HEK293 (cell line): ENCODE measurements at regions not wholly inside any gene's neighbourhood (a gene's known extent, or its start where the extent isn't known, plus 50 kb on each side); places are given as distances from the start of the nearest gene placed in this dataset.

Experiments used
- CTCF ChIA-PET: fragments of 350-600 bp; formaldehyde crosslinking; extraction: SDS; loops from one replicate; lab custom pipeline; 2021; ENCODE audit warnings: antibody characterized with exemption; lab: Yijun Ruan, JAX
- POLR2A ChIA-PET: fragments of 300-600 bp; formaldehyde crosslinking; extraction: SDS; loops from one replicate; lab custom pipeline; 2020; ENCODE audit warnings: antibody characterized with exemption, inconsistent platforms; lab: Yijun Ruan, JAX
- H3K27ac ChIP-seq: fragments of 200-500 bp; sonication (Bioruptor generic); 2 replicates; pipeline ENCODE4 v1.5.1; 2014; ENCODE audit warnings: low read depth, low read length, control low read depth, inconsistent platforms; ENCODE audit errors: extremely low read depth
- H3K36me3 ChIP-seq, 2 experiments: fragments of 200-500 bp in 1 of 2; sonication (Bioruptor generic) in 1 of 2; 1 replicate in 1 of 2; 2 replicates in 1 of 2; pipeline ENCODE4 v1.5.1; 2014 to 2017; ENCODE audit warnings: inconsistent platforms in 2 of 2, low read length in 2 of 2; ENCODE audit not compliant: control insufficient read depth in 2 of 2, insufficient read depth in 1 of 2
- H3K4me1 ChIP-seq: fragments of 200-500 bp; sonication (Bioruptor generic); 2 replicates; pipeline ENCODE4 v1.5.1; 2014; ENCODE audit warnings: mild to moderate bottlenecking, low read length, inconsistent platforms; ENCODE audit not compliant: control insufficient read depth, insufficient read depth
- H3K4me3 ChIP-seq: 2 replicates; pipeline ENCODE4 v1.5.1; 2011; ENCODE audit warnings: low read depth, mild to moderate bottlenecking, control low read depth, low read length, moderate library complexity
- H3K9me3 ChIP-seq: fragments of 200-500 bp; sonication (Bioruptor generic); 2 replicates; pipeline ENCODE4 v1.5.1; 2014; ENCODE audit warnings: low read depth, low read length, inconsistent platforms; ENCODE audit not compliant: control insufficient read depth, insufficient read depth
- BCL11B ChIP-seq: fragments of 450-650 bp; formaldehyde crosslinking; IDR thresholded peaks from 2 replicates; pipeline ENCODE4 v1.5.1; 2016; ENCODE audit warnings: low read depth, missing biosample characterization, missing genetic modification characterization
- FEZF1 ChIP-seq: fragments of 450-650 bp; formaldehyde crosslinking; IDR thresholded peaks from 2 replicates; pipeline ENCODE4 v1.5.1; 2016; ENCODE audit warnings: missing biosample characterization, missing genetic modification characterization
- KLF1 ChIP-seq: fragments of 450-650 bp; formaldehyde crosslinking; IDR thresholded peaks from 2 replicates; pipeline ENCODE4 v1.5.1; 2016; ENCODE audit warnings: missing biosample characterization, missing genetic modification characterization
- KLF16 ChIP-seq: fragments of 450-650 bp; formaldehyde crosslinking; IDR thresholded peaks from 2 replicates; pipeline ENCODE4 v1.5.1; 2017; ENCODE audit warnings: missing biosample characterization, missing genetic modification characterization
- KLF8 ChIP-seq: fragments of 450-650 bp; formaldehyde crosslinking; IDR thresholded peaks from 2 replicates; pipeline ENCODE4 v1.5.1; 2016; ENCODE audit warnings: missing biosample characterization, missing genetic modification characterization
- MEIS1 ChIP-seq: sonication (generic); formaldehyde crosslinking; IDR thresholded peaks from 2 replicates; pipeline ENCODE4 v1.8.1; 2022; ENCODE audit warnings: missing genetic modification reagents, mild to moderate bottlenecking, borderline replicate concordance
- SALL2 ChIP-seq: fragments of 450-650 bp; formaldehyde crosslinking; IDR thresholded peaks from 2 replicates; pipeline ENCODE4 v1.5.0; 2017; ENCODE audit warnings: missing biosample characterization, mild to moderate bottlenecking, missing genetic modification characterization, borderline replicate concordance
- SP3 ChIP-seq: fragments of 450-650 bp; formaldehyde crosslinking; IDR thresholded peaks from 2 replicates; pipeline ENCODE4 v1.5.1; 2016; ENCODE audit warnings: missing biosample characterization, missing genetic modification characterization
- SP7 ChIP-seq: fragments of 450-650 bp; formaldehyde crosslinking; IDR thresholded peaks from 2 replicates; pipeline ENCODE4 v1.5.1; 2016; ENCODE audit warnings: missing biosample characterization, missing genetic modification characterization
- ZIC2 ChIP-seq: fragments of 450-650 bp; formaldehyde crosslinking; IDR thresholded peaks from 2 replicates; pipeline ENCODE4 v1.5.1; 2016; ENCODE audit warnings: missing biosample characterization, missing genetic modification characterization
- ZNF133 ChIP-seq: fragments of 450-650 bp; formaldehyde crosslinking; IDR thresholded peaks from 2 replicates; pipeline ENCODE4 v1.5.1; 2016; ENCODE audit warnings: missing biosample characterization, missing genetic modification characterization
- ZNF146 ChIP-seq: fragments of 450-650 bp; formaldehyde crosslinking; IDR thresholded peaks from 2 replicates; pipeline ENCODE4 v1.5.1; 2016; ENCODE audit warnings: missing biosample characterization, missing genetic modification characterization
- ZNF16 ChIP-seq: fragments of 450-650 bp; formaldehyde crosslinking; IDR thresholded peaks from 2 replicates; pipeline ENCODE4 v1.5.1; 2016; ENCODE audit warnings: low read depth, missing biosample characterization, missing genetic modification characterization
- ZNF223 ChIP-seq: fragments of 450-650 bp; formaldehyde crosslinking; IDR thresholded peaks from 2 replicates; pipeline ENCODE4 v1.5.1; 2016; ENCODE audit warnings: missing biosample characterization, missing genetic modification characterization
- ZNF366 ChIP-seq: fragments of 450-650 bp; formaldehyde crosslinking; conservative IDR thresholded peaks from 2 replicates; pipeline ENCODE4 v1.5.1; 2016; ENCODE audit warnings: missing biosample characterization, missing genetic modification characterization
- ZNF473 ChIP-seq: fragments of 450-650 bp; formaldehyde crosslinking; IDR thresholded peaks from 2 replicates; pipeline ENCODE4 v1.5.1; 2017; ENCODE audit warnings: missing biosample characterization, missing genetic modification characterization
- ZNF558 ChIP-seq: fragments of 450-650 bp; formaldehyde crosslinking; IDR thresholded peaks from 2 replicates; pipeline ENCODE4 v1.5.1; 2016; ENCODE audit warnings: missing biosample characterization, missing genetic modification characterization
- ZNF621 ChIP-seq: fragments of 450-650 bp; formaldehyde crosslinking; IDR thresholded peaks from 2 replicates; pipeline ENCODE4 v1.5.1; 2017; ENCODE audit warnings: missing biosample characterization, missing genetic modification characterization
- ZNF791 ChIP-seq: fragments of 450-650 bp; formaldehyde crosslinking; IDR thresholded peaks from 2 replicates; pipeline ENCODE4 v1.5.1; 2016; ENCODE audit warnings: missing biosample characterization, missing genetic modification characterization
- TF ChIP-seq, protein P1 (sequence below): fragments of 450-650 bp; formaldehyde crosslinking; IDR thresholded peaks from 2 replicates; pipeline ENCODE4 v1.5.1; 2016; ENCODE audit warnings: missing biosample characterization, missing genetic modification characterization
- TF ChIP-seq, protein P2 (sequence below): fragments of 450-650 bp; formaldehyde crosslinking; IDR thresholded peaks from 2 replicates; pipeline ENCODE4 v1.5.1; 2016; ENCODE audit warnings: missing biosample characterization, missing genetic modification characterization
- TF ChIP-seq, protein P3 (sequence below): fragments of 450-650 bp; formaldehyde crosslinking; IDR thresholded peaks from 2 replicates; pipeline ENCODE4 v1.5.1; 2017; ENCODE audit warnings: missing biosample characterization, missing genetic modification characterization
- TF ChIP-seq, protein P4 (sequence below): fragments of 450-650 bp; formaldehyde crosslinking; IDR thresholded peaks from 2 replicates; pipeline ENCODE4 v1.5.1; 2016; ENCODE audit warnings: missing biosample characterization, missing genetic modification characterization

DNA sequence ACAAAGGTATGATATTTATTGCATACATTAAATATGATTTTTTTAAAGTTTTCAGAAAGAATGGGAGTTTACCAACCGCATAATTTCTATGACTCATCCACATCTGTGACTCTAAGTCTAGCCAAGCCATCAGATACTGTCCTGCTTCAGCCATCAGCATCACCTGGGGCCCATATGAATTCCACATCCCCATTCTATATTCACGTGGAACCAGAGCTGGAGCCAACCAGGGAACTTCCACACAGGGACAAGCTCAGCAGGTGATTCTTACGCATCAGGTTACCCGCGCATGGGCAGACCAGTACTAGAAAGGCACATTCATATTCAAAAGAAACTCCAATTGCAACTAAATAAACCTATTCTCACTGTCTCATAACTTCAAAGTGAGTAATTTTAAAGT, 817.7 kb upstream of the IGFBP3 start:
- Histone ChIP-seq H3K4me3 (no peak overlapping the region), H3K27ac (no peak overlapping the region), H3K4me1 (no peaks in the 10 kb centered on the region), H3K9me3 (no peaks in the 10 kb centered on the region; the same call in 1 of the 2 replicates), H3K36me3 (no peaks in the 10 kb centered on the region)
- TF ChIP-seq FEZF1 (tag by site-specific recombination) (no peak), SP3 (tag by site-specific recombination) (no peak), ZNF133 (no peak), KLF8 (tag by site-specific recombination) (no peak), ZNF621 (tag by site-specific recombination) (no peak), ZNF791 (tag by site-specific recombination) (no peak)
- TF ChIP-seq, protein P1, sequence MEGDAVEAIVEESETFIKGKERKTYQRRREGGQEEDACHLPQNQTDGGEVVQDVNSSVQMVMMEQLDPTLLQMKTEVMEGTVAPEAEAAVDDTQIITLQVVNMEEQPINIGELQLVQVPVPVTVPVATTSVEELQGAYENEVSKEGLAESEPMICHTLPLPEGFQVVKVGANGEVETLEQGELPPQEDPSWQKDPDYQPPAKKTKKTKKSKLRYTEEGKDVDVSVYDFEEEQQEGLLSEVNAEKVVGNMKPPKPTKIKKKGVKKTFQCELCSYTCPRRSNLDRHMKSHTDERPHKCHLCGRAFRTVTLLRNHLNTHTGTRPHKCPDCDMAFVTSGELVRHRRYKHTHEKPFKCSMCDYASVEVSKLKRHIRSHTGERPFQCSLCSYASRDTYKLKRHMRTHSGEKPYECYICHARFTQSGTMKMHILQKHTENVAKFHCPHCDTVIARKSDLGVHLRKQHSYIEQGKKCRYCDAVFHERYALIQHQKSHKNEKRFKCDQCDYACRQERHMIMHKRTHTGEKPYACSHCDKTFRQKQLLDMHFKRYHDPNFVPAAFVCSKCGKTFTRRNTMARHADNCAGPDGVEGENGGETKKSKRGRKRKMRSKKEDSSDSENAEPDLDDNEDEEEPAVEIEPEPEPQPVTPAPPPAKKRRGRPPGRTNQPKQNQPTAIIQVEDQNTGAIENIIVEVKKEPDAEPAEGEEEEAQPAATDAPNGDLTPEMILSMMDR (tag by site-specific recombination), result no peak
- POLR2A ChIA-PET, result no interaction called here
- CTCF ChIA-PET, result no interaction called here

DNA sequence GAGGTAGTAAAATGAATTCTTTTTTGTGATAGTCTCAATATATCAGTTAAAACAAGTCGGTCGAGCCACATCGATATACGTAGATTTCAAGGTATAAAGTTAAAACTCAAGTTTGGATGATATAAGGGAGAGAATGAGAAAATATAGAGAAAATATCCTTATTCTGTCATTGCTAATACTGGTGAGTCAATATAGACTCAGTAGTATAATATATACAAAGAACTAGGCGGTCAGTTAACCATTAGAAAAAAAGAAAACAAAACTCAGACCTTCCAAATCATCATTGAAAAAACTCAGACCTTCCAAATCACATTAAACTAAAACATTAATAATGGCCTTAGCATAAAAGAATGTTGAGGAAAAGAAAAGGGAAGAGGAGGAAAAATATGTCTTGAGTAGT, 817.1 kb upstream of the IGFBP3 start:
- no peak overlapping the region for H3K27ac ChIP-seq
- no peak for TF ChIP-seq ZNF473
- no peak for TF ChIP-seq KLF16
- no peak for TF ChIP-seq ZNF16
- no peak for TF ChIP-seq KLF1 (tag by site-specific recombination)
- TF ChIP-seq, all 188 proteins: peak for 0
- H3K4me1 ChIP-seq, result no peaks in the 10 kb centered on the region
- no peaks in the 10 kb centered on the region; the same call in 1 of the 2 replicates for H3K9me3 ChIP-seq
- ChIA-PET POLR2A (no interaction called here), CTCF (no interaction called here)
- H3K4me3 ChIP-seq, result no peak overlapping the region
- H3K36me3 ChIP-seq, result no peaks in the 10 kb centered on the region

DNA sequence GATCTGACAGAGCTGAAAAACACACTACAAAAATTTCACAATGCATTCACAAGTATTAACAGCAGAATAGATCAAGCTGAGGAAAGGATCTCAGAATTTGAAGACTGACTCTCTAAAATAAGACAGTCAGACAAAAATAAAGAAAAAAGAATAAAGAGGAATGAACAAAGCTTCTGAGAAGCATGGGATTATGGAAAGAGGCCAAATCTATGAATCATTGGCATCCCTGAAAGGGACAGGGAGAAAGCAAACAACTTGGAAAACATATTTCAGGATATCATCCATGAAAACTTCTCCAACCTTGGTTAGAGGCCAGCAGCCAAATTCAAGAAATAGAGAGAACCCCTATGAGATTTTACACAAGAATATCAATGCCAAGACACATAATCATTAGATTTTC, 804.8 kb upstream of the IGFBP3 start:
- TF ChIP-seq ZNF473, result no peak
- TF ChIP-seq ZNF366 (tag by site-specific recombination), result no peak
- Histone ChIP-seq H3K27ac (no peak overlapping the region), H3K4me1 (no peaks in the 10 kb centered on the region), H3K9me3 (no peaks in the 10 kb centered on the region), H3K4me3 (no peak overlapping the region), H3K36me3 (no peaks in the 10 kb centered on the region)
- CTCF ChIA-PET, result interaction anchor here (0.8 kb wide), 1 partner anchor 254 kb away, joined by 3 read pairs; no protein-coding TSS in a partner anchor
- POLR2A ChIA-PET, result no interaction called here

DNA sequence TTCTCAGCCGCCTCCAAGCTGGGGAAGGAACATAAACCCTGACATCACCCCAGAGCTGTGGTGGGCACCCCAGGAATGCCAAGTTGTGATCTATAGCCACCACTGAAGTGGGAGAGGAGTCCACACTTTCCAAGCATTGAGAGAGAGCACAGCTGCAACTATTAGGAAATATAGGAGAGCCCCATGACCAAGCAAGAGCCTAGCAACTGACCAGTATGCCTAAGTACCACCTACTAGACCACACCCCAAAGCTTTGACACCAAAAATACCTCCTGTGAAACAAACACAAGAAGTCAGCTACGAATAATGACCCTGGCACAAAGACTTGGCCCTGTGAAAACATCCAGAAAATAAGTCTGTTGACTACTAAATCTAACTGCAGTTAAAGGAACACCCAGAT, 804.1 kb upstream of the IGFBP3 start:
- POLR2A ChIA-PET, result no interaction called here
- no peak for TF ChIP-seq SP7
- no peak for TF ChIP-seq ZNF558
- TF ChIP-seq ZNF133, result no peak
- TF ChIP-seq, protein P2, sequence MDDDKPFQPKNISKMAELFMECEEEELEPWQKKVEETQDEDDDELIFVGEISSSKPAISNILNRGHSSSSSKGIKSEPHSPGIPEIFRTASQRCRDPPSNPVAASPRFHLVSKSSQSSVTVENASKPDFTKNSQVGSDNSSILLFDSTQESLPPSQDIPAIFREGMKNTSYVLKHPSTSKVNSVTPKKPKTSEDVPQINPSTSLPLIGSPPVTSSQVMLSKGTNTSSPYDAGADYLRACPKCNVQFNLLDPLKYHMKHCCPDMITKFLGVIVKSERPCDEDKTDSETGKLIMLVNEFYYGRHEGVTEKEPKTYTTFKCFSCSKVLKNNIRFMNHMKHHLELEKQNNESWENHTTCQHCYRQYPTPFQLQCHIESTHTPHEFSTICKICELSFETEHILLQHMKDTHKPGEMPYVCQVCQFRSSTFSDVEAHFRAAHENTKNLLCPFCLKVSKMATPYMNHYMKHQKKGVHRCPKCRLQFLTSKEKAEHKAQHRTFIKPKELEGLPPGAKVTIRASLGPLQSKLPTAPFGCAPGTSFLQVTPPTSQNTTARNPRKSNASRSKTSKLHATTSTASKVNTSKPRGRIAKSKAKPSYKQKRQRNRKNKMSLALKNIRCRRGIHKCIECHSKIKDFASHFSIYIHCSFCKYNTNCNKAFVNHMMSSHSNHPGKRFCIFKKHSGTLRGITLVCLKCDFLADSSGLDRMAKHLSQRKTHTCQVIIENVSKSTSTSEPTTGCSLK, result no peak
- TF ChIP-seq, protein P3, sequence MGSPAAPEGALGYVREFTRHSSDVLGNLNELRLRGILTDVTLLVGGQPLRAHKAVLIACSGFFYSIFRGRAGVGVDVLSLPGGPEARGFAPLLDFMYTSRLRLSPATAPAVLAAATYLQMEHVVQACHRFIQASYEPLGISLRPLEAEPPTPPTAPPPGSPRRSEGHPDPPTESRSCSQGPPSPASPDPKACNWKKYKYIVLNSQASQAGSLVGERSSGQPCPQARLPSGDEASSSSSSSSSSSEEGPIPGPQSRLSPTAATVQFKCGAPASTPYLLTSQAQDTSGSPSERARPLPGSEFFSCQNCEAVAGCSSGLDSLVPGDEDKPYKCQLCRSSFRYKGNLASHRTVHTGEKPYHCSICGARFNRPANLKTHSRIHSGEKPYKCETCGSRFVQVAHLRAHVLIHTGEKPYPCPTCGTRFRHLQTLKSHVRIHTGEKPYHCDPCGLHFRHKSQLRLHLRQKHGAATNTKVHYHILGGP (tag by site-specific recombination), result no peak
- TF ChIP-seq, protein P4, sequence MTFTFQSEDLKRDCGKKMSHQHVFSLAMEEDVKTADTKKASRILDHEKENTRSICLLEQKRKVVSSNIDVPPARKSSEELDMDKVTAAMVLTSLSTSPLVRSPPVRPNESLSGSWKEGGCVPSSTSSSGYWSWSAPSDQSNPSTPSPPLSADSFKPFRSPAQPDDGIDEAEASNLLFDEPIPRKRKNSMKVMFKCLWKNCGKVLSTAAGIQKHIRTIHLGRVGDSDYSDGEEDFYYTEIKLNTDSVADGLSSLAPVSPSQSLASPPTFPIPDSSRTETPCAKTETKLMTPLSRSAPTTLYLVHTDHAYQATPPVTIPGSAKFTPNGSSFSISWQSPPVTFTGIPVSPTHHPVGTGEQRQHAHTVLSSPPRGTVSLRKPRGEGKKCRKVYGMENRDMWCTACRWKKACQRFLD (tag by site-specific recombination), result no peak
- no peak for TF ChIP-seq MEIS1 (CRISPR knock-in tag)
- TF ChIP-seq BCL11B (tag by site-specific recombination), result no peak
- no peak for TF ChIP-seq ZIC2 (tag by site-specific recombination)
- TF ChIP-seq SALL2 (tag by site-specific recombination), result no peak
- TF ChIP-seq ZNF146 (tag by site-specific recombination), result no peak
- no peak for TF ChIP-seq ZNF223 (tag by site-specific recombination)

More for the DNA sequence above, 804.1 kb upstream of the IGFBP3 start:
- CTCF ChIA-PET, result interaction anchor here (0.6 to 0.8 kb wide), 2 partner anchors 57 to 254 kb away, joined by 3 read pairs; no protein-coding TSS in a partner anchor
- no peak overlapping the region for H3K27ac ChIP-seq
- no peaks in the 10 kb centered on the region for H3K4me1 ChIP-seq
- no peak overlapping the region for H3K4me3 ChIP-seq
- H3K36me3 ChIP-seq, result no peaks in the 10 kb centered on the region
- H3K9me3 ChIP-seq, result no peaks in the 10 kb centered on the region
